ENCODE measurements at regions not wholly inside any gene's neighbourhood (a gene's known extent, or its start where the extent isn't known, plus 50 kb on each side); places are given as distances from the start of the nearest gene placed in this dataset.
"Not testable (repeated sequence)": the region's sequence is repeated elsewhere in the genome, so short reads cannot be mapped to it uniquely, and the experiment has no call there.

- not testable (repeated sequence) for DNase-seq
Observed at GRCh38 chrX:1102221-1102620, 110.2 kb downstream of the CRLF2 start.

- no peak for DNase-seq
Observed at GRCh38 chrX:1099146-1099770, 113.2 kb downstream of the CRLF2 start.

- DNase-seq: no peak
Observed at GRCh38 chrX:1097328-1097727, 115.1 kb downstream of the CRLF2 start.

GRCh38 chrX:1094566-1095333, 117.7 kb downstream of the CRLF2 start:
- no peak for DNase-seq

GRCh38 chrX:1093586-1094421, 118.6 kb downstream of the CRLF2 start:
- DNase-seq: no peak

- peak; percentile 6 for DNase-seq
Observed at GRCh38 chrX:1093121-1093520, 119.3 kb downstream of the CRLF2 start.

GRCh38 chrX:1086444-1087409, 125.7 kb downstream of the CRLF2 start:
- DNase-seq: peak; percentile 60

- not testable (repeated sequence) for DNase-seq
Observed at GRCh38 chrX:1085871-1086270, 126.6 kb downstream of the CRLF2 start.

- DNase-seq: no peak
Observed at GRCh38 chrX:1084689-1085088, 127.8 kb downstream of the CRLF2 start.

- no peak for DNase-seq
Observed at GRCh38 chrX:1076871-1077651, 135.4 kb downstream of the CRLF2 start.

GRCh38 chrX:1075741-1076140, 136.7 kb downstream of the CRLF2 start:
- DNase-seq: no peak

- DNase-seq: no peak
Observed at GRCh38 chrX:1075156-1075555, 137.3 kb downstream of the CRLF2 start.

- DNase-seq: no peak
Observed at GRCh38 chrX:1074755-1075154, 137.7 kb downstream of the CRLF2 start.

- DNase-seq: no peak
Observed at GRCh38 chrX:1074172-1074571, 138.3 kb downstream of the CRLF2 start.

GRCh38 chrX:1072637-1073377, 139.6 kb downstream of the CRLF2 start:
- DNase-seq: no peak

GRCh38 chrX:1071351-1071750, 141.1 kb downstream of the CRLF2 start:
- DNase-seq: no peak

- DNase-seq: no peak
Observed at GRCh38 chrX:1062351-1062750, 150.1 kb downstream of the CRLF2 start.

GRCh38 chrX:1060562-1060960, 151.9 kb downstream of the CRLF2 start:
- no peak for DNase-seq

GRCh38 chrX:1059576-1060561, 152.6 kb downstream of the CRLF2 start:
- DNase-seq: no peak

GRCh38 chrX:1053600-1053999, 158.8 kb downstream of the CRLF2 start:
- DNase-seq: not testable (repeated sequence)

Data from fibroblast of skin of right quadriceps (primary cell).